Nephron (organoid): ENCODE measurements at regions not wholly inside any gene's neighbourhood (a gene's known extent, or its start where the extent isn't known, plus 50 kb on each side); places are given as distances from the start of the nearest gene placed in this dataset.

Source experiments
- H3K27ac Mint-ChIP-seq, 3 experiments: 2 replicates each; pipeline ENCODE4 v1.8.0; 2020; ENCODE audit warnings: mixed read lengths in 3 of 3, mild to moderate bottlenecking in 2 of 3, moderate library complexity in 1 of 3
- H3K27me3 Mint-ChIP-seq: 2 replicates; pipeline ENCODE4 v1.8.0; 2021; ENCODE audit warnings: low read depth, mild to moderate bottlenecking, moderate library complexity, mixed read lengths
- H3K36me3 Mint-ChIP-seq: 2 replicates; pipeline ENCODE4 v1.8.0; 2020; ENCODE audit warnings: low read depth, mixed read lengths
- H3K4me1 Mint-ChIP-seq: 2 replicates; pipeline ENCODE4 v1.8.0; 2020; ENCODE audit warnings: mixed read lengths
- H3K4me3 Mint-ChIP-seq, 3 experiments: 2 replicates each; pipeline ENCODE4 v1.8.0; 2020; ENCODE audit warnings: mild to moderate bottlenecking in 3 of 3, mixed read lengths in 3 of 3, moderate library complexity in 2 of 3
- H3K9me3 Mint-ChIP-seq: 2 replicates; pipeline ENCODE4 v1.8.0; 2020; ENCODE audit warnings: mixed read lengths
- TF ChIP-seq, protein P1 (sequence below), 3 experiments: fragments of 200-600 bp; sonication (generic); IDR thresholded peaks; one replicate each; pipeline ENCODE4 v1.5.0; 2021; ENCODE audit warnings: antibody characterized with exemption in 3 of 3; ENCODE audit not compliant: unreplicated experiment in 3 of 3

DNA sequence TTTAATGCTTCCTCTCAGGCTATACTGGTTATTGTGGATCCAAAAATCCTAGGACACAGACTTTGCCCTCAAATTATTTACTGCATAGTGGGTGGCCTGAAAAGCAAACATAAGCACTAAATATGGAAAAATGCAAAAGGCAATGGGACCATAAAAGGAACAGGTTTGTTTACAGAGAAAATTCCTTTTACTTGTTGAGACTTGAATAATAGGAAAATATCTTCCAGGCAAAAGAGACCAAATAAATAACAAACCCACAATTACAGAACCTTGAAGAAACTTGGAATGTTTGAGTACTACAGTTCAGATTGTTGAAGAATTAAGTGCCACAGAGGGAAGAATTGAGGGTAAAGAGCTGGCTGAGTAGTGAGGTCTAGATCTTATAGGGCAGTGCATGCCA is 711.0 kb downstream of the C4orf33 start:
- no peak overlapping the region for H3K4me3 Mint-ChIP-seq
- no peaks in the 10 kb centered on the region for H3K9me3 Mint-ChIP-seq
- no peaks in the 10 kb centered on the region for H3K27me3 Mint-ChIP-seq
- TF ChIP-seq, protein P1, sequence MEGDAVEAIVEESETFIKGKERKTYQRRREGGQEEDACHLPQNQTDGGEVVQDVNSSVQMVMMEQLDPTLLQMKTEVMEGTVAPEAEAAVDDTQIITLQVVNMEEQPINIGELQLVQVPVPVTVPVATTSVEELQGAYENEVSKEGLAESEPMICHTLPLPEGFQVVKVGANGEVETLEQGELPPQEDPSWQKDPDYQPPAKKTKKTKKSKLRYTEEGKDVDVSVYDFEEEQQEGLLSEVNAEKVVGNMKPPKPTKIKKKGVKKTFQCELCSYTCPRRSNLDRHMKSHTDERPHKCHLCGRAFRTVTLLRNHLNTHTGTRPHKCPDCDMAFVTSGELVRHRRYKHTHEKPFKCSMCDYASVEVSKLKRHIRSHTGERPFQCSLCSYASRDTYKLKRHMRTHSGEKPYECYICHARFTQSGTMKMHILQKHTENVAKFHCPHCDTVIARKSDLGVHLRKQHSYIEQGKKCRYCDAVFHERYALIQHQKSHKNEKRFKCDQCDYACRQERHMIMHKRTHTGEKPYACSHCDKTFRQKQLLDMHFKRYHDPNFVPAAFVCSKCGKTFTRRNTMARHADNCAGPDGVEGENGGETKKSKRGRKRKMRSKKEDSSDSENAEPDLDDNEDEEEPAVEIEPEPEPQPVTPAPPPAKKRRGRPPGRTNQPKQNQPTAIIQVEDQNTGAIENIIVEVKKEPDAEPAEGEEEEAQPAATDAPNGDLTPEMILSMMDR (IDR thresholded peaks at IDR 0.05; ENCODE audit: unreplicated experiment in 3 of 3), result no peak
- no peaks in the 10 kb centered on the region for H3K36me3 Mint-ChIP-seq
- no peak overlapping the region for H3K27ac Mint-ChIP-seq
- no peaks in the 10 kb centered on the region for H3K4me1 Mint-ChIP-seq

DNA sequence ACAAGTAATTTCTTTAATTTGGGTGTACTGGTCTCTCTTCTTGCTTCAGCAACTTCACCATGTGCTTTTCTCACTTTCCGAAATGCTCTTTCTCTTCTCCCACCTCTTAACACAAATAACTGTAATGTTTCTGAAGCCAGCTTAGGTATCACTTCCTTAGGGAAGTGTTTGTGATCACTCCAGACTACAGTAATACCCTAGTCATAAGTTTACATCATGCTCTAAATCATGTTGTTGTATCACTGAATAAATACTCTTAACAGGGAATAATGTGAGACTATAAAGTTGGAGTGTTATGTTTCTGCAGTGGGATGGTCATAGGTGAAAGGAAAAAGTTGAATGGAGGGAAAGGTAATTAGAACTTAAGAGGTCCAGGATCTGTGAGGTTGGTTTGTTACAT is 712.3 kb downstream of the C4orf33 start:
- H3K36me3 Mint-ChIP-seq, result no peaks in the 10 kb centered on the region
- no peaks in the 10 kb centered on the region for H3K9me3 Mint-ChIP-seq
- no peaks in the 10 kb centered on the region for H3K27me3 Mint-ChIP-seq
- H3K4me1 Mint-ChIP-seq, result no peaks in the 10 kb centered on the region
- H3K27ac Mint-ChIP-seq, result no peak overlapping the region
- TF ChIP-seq, protein P1 (IDR thresholded peaks at IDR 0.05; ENCODE audit: unreplicated experiment in 3 of 3), result no peak
- no peak overlapping the region for H3K4me3 Mint-ChIP-seq

DNA sequence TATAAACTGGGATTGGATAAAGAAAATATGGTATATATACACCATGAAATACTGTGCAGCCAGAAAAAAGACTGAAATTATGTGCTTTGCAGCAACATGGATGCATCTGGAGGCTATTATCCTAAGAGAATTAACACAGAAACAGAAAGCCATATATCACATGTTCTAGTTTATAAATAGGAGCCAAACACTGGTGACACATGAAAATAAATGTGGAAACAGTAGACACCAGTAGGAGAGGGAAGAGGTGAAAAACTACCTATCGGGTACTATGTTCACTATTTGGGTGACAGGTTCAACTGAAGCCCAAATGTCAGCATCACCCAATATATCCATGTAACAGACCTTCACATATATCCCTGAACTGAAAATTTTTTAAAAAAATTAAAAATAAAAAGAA is 725.1 kb downstream of the C4orf33 start:
- peaks cover 5% of the 10 kb centered on the region for H3K4me1 Mint-ChIP-seq
- H3K4me3 Mint-ChIP-seq, result no peak overlapping the region
- no peaks in the 10 kb centered on the region for H3K27me3 Mint-ChIP-seq
- TF ChIP-seq, protein P1 (IDR thresholded peaks at IDR 0.05; ENCODE audit: unreplicated experiment in 3 of 3), result no peak
- no peaks in the 10 kb centered on the region for H3K36me3 Mint-ChIP-seq
- H3K27ac Mint-ChIP-seq, result no peak overlapping the region
- H3K9me3 Mint-ChIP-seq, result no peaks in the 10 kb centered on the region

DNA sequence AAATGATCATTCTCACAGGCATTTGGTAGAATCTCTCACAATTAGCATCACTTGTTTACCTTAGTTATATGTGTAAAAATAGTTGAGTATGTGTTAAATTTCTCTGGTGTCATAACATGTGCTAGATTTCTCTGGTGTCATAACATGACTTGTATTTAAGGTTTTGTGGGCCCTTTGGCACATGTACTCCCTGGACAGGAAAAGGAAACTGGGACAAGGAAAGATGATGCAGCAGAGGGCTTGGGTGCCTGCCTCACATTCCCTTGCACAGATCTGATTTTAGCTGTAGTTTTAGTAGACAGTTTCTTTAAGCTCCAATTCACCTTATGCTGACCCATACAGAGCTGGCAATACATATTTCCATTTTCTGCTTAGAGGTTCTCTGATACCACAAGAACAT is 726.0 kb downstream of the C4orf33 start:
- Mint-ChIP-seq H3K36me3 (no peaks in the 10 kb centered on the region), H3K27me3 (no peaks in the 10 kb centered on the region), H3K27ac (no peak overlapping the region), H3K4me3 (no peak overlapping the region), H3K4me1 (peaks cover 5% of the 10 kb centered on the region), H3K9me3 (no peaks in the 10 kb centered on the region)
- TF ChIP-seq, protein P1 (IDR thresholded peaks at IDR 0.05; ENCODE audit: unreplicated experiment in 3 of 3), result no peak

- Mint-ChIP-seq H3K4me1 (peaks cover 5% of the 10 kb centered on the region), H3K27ac (no peak overlapping the region), H3K27me3 (no peaks in the 10 kb centered on the region), H3K36me3 (no peaks in the 10 kb centered on the region), H3K9me3 (no peaks in the 10 kb centered on the region), H3K4me3 (no peak overlapping the region)
- TF ChIP-seq, protein P1 (IDR thresholded peaks at IDR 0.05; ENCODE audit: unreplicated experiment in 3 of 3), result no peak
Observed at GRCh38 chr4:129822701-129823100, 726.7 kb downstream of the C4orf33 start.

DNA sequence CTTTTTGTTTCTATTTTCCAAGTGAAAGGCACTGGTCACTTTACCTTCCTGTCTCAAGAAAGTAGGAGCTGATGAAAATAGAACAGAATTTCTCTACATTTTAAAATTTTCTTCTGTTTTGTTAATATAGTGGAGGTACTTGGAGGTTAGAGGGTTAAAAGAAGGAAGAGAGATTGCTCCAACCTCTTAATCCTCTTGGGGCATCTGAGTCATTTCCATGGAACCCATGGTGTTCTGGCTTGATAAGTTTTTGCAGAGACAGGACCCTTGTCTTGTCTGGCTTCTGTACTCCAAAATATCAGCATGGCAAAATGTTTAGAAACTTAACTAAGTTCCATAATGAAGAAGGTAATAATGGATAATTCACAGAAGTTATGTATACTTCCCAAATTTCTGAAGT is 727.2 kb downstream of the C4orf33 start:
- TF ChIP-seq, protein P1 (IDR thresholded peaks at IDR 0.05; ENCODE audit: unreplicated experiment in 3 of 3), result no peak
- Mint-ChIP-seq H3K27me3 (no peaks in the 10 kb centered on the region), H3K4me3 (no peak overlapping the region), H3K4me1 (peaks cover 5% of the 10 kb centered on the region), H3K27ac (no peak overlapping the region), H3K36me3 (no peaks in the 10 kb centered on the region), H3K9me3 (no peaks in the 10 kb centered on the region)
